HG02970 (cell line): ENCODE measurements at regions not wholly inside any gene's neighbourhood (a gene's known extent, or its start where the extent isn't known, plus 50 kb on each side); places are given as distances from the start of the nearest gene placed in this dataset.

Experiments used
- ATAC-seq: cut with Tn5 transposase; IDR thresholded peaks from one replicate; pipeline ENCODE4 v1.9.1; 2021; ENCODE audit warnings: mild to moderate bottlenecking, moderate library complexity, moderate number of reproducible peaks; ENCODE audit not compliant: unreplicated experiment, low FRiP score

DNA sequence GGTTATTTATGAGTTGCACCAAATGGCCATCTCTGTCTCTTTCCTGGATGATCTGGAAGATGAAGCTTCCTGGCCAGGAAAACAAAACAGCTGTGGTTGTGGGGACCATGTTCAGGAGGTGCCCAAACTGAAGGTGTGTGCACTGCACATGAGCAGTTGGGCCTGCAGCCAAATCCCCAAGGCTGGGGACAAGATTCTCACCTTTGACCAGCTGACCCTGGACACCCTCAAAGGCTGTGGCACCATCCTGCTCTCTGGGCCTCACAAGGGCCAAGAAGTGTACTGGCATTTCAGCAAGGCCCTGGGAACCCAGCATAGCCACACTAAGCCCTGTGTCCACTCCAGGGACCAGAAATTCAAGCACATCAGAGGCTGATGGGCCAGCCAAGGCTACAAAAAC is 84.2 kb downstream of the KCNRG start:
- ATAC-seq, result no peak

DNA sequence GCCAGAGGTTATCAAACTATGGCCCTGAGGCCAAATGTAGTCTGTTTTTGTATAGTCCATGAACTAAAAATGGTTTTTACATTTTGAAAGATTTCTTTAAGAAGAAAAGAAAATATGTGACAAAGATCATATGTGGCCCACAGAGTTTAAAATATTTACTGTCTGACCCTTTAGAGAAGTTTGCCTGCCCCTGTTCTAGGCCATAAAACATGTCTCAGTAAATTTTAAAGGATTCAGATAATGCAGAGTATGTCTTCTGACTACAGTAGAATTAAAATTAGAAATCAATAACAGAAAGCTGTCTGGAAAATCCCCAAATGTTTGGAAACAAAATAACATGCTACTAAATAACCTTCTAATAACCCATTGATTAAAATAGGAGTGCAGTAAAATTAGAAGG is 86.3 kb downstream of the KCNRG start:
- no peak for ATAC-seq

DNA sequence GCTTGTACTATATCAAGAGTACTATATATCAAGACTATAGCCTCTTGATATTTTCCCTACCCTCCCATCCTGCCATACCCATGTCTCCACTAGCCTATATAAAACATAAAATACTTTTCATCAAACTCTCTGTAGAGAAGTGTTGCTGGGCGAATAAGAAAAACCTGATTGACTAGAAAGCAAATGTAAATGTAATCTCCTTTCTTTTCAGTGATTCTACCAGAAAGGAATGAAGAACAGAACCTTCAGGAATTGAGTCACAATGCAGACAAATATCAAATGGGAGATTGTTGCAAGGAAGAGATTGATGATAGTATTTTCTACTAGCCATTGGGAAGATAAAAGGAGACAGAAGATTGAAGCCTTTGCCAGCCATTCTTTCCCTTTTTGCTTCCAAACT is 89.2 kb downstream of the KCNRG start:
- no peak for ATAC-seq

DNA sequence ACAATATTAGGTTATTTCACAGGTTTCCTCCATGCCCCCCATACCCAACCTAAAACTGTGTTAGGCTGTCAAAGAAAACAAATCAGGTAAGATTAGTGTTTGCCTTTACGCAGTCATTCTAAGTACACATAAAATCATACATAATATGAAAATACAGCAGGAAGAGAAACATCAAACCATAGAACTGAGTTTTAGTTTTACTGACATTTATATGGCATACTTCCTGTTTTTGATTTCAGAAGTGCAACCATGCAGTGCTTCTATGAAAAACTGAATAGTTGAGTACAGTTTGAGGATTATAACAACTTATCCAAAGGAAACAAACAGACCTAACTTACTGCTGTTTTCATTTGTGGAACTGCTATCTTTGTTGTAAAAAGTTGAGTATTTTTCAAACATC is 91.3 kb downstream of the KCNRG start:
- ATAC-seq, result no peak

DNA sequence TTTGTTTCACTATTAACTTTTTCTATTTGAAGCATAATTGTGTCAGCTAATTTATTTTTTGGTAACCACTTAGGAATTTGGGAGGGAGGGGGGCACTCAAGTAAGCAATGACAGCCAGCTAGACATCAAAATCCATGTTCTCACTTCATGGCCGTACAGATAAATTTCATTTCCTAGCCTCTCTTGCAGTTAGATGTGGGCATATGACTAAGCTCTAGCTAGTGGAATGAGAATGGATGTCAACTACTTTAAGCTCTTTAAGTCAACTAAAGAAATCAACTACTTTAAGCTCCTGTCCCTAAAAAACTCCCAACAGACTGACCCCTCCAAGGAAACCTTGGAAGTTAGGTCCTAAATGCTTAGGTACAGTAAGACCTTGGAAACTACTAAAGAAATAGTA is 92.0 kb downstream of the KCNRG start:
- no peak for ATAC-seq

DNA sequence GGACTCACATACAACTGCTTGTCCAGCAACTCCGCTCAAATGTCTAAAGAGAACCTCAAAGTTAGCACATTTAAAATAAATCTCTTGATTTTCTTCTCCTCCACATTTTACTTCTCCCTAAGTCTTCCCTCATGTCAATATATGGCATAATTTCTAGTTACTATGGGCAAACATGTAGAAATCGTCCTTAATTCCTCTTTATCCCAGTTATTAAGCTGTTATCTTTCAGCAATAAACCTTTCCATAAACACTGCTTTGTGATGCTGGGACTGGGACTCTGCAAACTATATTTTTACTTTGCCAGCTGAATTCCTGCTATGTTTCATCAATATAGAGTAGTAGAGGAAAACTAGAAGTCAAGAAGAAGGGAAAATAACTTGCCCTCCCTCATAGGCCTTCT is 99.7 kb downstream of the KCNRG start:
- no peak for ATAC-seq

DNA sequence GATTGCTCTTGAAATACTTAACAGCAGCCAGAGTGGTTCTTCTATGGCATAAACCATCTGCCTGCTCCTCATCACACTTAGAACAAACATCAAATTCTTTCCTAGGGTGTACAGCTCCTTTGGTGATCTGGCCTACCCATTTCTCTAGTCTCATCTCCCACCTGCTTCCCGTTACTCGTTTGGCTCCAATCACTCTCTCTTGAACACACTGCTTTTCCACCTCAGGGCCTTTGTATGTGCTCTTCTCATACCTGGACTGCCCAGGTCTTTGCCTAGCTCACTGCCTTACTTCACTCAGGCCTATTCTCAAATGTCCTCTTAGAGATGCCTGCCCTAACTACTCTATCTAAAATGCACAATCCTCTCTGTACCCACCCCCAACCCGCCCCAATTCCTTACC is 100.5 kb downstream of the KCNRG start:
- ATAC-seq, result no peak

DNA sequence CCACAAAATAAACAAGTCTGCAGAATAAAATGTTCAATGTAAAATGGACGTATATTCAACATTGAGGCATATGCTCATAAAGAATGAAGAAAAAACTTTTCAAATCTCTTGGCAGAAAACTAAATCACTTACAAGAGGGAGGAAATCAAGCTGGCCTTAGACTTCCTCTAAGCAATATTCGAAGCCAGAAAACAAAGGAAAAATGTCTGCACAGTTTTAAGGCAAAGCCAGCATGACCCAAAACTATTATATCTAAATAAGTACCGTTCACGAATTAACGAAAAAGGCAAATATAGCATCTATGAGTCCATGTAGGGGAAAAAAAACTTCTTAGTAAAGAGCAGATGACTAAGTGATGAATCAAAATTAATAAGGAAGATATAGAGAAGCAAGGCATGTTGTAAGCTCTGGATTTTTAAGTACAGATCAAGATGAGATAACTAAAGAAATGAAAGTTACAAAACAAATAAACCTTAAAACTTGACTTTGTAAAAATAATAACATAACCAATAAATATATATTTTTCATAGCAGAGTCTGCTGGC is 101.3 kb downstream of the KCNRG start:
- ATAC-seq, result no peak

DNA sequence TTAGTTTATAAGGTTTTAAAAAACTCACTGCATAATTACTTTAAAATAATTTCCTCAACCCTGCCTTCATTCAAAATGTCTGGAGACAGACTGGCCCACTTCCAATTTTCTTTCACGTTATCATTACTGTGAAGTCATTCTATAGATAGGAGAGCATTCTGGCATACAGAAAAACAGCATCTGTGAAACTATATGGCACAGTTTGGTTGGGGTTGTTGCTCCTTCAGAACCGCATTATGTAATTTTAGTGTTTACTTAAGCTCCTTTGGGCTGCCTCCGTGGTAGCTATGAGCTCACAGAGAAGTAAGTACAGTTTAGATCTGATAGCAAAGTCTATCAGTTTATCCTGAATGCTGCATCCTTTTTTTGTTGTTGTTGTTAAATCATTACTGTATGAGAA is 104.3 kb downstream of the KCNRG start:
- ATAC-seq, result no peak

DNA sequence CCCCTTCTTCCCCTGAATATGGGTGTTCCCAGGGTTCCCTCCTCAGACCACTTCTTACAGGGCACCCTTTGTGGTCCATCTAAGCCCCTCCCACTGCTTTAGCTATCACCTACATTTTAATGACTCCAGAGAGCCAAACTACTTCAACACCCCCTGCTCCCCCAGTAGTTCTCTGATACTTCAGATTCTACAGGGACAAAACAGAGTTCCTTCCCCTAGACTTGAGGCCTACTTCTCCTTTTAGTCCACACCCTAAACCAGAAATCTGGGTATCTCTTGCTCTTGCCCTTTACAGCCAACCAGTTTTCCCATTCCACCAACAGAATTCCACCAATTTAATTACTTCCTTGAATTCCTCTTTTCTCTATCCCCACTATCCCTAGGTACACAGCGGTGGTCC is 107.2 kb downstream of the KCNRG start:
- ATAC-seq, result no peak

DNA sequence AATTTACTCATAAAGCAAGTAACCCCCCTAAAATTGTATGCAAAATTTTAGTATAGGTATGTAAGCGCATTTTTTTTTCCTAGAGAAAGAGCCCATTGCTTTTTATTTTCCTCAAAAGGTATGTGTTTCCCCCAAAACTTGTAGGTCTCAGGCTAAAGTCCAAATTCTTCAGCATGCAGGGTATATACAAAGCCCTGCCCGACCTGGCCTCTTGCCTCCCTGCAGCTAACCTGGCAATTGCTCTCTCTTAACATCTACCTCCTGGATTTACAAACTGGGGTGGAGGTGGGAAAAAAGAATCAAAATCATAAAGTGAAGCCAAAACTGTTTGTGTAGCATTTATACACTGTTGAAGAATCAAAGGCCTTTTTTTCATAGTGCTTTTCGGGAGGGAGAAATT is 107.8 kb downstream of the KCNRG start:
- ATAC-seq, result no peak

DNA sequence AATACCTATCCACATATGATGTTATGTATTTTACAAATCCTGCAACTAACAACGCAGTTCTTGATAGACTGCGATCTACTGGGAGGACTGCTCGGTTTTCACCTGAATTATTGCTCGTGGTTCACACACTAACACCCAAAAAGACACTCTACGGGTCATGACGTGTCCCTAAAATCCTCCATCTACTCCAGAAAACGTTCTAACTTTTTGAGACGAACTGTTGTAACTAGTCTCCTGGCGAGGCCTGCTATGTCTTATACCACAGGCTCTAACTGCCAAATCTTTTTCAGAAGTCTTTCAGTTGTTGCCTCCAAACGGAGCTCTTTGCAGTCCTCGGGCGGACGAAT is 108.2 kb downstream of the KCNRG start:
- ATAC-seq, result no peak

DNA sequence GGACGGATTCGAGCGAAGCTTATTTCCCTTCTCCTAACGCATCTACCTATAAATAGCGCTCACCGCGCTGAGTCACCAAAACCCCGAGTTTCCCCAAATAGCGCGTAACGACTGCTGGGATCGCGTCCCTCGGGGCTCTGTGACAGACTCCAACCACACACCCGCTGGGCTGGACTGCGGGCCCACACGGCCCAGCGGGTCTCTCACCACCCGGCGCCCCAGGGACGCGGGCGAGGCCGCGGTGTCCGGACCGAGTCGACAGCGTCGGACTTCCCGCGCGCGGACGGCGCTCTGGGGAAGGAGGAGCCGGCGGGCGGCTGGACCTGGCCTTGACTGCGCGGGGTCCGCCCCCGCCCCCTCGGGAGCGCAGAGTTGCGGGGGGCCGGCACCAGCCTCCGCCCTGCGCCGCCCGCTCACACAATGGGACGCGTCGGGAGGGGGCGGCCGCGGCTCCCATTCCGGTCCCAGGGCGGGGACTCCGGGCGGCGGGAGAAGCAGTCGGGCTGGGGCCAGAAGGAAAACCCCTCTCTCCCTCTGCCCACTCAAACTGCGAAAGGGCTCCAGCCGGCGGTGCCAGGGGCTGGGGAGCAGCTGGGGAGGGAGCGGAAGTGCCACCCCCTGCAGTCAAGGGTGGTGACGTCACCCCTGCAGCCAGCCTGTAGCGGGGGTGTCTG is 108.8 kb downstream of the KCNRG start:
- ATAC-seq, result peak; percentile 55

DNA sequence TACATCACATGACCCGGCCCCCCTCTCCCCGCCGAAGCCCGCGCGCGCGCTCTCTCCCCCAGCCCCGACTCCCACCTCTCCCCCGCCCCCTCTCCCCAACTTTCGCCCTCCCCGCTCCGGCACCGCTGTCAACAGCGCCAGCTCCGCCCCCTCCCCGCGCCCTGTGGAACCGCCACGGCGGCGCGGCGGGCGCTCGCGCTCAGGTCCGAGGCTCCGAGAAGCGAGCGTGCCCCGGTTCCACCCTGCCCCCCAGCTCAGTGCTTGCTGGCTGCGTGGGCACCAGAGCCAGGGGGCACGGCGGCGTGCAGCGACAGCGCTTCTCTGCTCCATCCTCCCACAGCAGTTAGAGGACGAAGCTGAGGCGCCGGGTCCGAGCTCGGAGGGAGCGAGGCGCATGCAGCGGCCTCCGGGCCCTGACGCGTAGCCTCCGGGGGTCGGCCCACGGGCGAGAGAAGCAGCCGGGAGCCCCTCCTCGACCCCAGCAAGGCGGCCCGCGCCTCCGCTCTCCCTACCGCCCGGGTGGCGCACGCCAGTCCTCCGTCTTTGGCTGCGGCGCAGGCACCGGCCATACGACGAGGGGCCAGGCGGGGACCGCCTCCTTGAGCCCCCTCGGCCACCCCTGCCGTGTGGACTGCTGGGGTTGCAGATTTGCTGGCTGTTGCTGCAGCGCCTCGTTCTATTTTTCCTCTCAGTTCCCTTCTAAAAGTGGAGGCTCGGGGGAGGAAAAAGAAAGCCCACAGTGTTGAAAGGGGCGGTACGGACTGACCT is 109.5 kb downstream of the KCNRG start:
- ATAC-seq, result peak; percentile 22

DNA sequence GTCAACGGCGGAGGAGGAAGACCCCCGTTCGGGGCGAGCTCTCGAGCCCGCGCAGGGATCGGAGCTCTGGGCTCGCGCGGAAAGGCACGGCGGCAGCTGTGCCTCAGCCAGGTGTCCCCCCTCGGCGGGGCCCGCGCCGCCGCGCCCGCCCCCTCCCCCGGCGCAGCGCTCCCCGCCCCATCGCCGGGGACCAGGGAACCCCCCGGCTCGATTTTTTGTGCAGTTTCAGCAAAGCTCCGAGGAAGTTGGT is 110.0 kb downstream of the KCNRG start:
- no peak for ATAC-seq

DNA sequence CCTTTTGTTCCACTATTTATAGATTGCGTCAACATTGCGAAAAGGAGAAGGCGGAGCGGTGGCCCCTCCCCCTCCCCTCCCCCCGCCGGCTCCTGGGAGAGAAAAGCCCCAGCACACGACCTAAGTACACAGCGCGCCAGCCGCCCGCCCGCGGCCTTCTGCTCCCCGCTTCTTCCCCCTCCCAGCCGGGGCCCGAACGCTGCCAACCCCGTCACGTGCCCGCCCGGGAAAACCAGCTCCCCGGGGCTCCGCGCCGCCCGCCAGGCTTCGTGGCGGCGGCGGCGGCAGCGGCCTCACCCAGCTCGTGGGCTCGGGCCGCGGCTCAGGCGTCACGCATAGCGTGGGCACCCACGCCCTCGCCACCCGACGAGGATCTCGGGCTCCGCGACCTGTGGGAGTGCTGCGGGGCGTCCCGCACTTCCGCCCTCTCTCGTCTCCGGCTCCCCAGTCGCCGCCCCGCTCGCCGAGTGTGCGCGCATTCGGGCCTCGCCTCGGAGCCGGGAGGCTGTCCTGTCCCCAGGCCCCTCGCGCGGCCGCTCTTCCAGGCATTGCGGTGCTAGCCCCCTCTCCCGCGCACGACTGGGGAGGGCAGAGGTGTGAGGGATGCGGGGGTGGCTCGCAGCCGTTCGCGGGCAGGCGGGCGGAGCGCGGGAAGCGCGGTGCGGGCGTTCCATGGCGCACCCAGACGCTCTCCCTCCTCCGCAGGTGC is 110.5 kb downstream of the KCNRG start:
- no peak for ATAC-seq

DNA sequence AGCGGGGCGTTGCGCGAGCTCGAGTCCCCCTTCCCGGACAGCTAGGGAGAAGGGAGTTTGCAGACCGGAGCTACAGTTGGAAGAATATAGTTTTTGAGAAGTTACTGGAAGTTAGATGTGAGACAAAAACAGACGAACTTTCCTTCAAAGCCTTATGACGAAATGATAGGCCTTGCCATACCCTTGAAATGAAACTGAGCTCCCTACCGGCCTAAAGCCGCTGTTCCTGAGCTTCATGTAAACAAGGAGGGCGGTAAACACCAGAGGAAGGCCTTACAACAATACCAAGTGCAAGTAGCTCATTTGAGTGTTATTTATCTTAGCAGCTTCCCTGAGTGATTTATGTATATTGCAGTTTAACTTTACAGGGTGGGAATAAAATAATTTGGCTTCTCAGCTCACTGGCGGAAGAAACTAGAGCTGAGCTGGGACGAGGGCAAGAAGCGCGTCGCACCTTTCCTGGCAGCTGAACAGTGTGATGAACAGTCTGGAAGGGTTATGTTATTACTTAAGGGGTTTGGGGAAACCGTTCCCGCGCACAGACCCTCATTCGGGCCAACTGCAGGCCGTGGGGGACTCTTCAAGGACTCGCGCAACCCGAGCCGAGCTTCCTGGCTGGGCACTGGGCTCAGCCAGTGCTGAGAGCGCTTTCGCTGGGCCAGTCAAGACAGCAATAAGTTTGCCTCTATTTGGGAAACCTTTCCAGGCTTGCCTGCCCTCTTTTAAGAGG is 111.2 kb downstream of the KCNRG start:
- ATAC-seq, result no peak

DNA sequence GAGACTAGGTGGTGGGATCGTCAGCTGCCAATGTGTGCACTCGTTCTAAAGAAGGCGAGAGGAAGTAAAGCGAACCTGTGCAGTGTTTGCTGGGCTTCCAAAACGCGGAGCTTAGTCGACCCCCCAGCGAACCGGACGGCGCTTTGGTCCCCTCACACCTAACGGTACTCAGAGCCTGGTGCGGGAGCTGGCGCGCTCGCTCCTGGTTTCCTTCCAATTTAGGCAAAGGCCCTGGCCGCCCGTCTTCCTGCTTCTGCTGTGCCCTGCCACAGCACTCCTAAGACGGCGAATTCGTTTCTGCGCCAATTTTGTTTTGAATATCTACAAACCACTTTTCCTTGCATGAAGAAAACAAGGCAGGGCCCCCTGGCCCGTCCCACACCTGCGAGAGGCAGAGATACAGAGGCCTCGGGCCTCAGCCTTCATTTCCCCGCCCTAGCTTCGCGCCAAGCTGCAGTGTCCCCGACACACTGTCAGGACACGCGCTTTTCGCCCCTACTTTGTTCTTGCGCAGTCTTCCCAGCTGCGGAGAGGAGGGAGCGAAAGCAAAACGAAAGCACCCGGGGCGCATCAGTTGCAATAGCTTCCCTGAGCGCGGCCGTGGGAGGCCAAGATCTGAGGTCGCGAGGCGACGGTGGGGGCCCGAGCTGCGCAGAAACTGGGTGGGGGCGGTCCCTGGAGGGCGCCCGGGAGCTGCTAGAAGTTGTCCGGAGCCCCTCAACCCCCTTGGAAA is 111.9 kb downstream of the KCNRG start:
- ATAC-seq, result no peak

DNA sequence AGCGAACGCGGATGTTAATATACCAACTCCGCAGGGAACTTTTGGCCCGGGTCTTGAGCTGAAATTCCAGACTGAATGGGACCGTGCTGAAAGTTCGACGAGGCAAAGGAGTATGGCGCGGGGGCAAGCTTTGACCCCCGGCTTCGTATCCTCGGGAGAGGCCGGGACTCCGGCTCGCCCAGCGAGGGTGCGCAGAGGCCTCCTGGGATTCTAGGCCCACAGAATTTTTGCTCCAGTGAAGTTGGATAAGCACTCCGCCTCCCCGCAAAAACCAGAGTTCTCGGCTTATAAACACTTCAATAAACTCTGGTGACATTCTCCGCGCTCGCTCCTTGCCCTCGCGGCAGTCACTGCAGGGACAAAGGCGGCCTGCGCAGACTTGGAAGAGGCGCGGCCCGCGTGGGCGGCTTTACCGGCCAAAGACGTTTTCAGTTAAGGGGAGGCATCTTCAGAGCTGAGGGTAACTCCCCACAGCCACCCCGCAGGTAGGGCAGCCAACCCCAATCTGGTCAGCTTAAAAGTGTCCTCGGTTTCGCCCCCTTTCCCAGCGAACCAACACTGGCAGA is 112.6 kb downstream of the KCNRG start:
- no peak for ATAC-seq

DNA sequence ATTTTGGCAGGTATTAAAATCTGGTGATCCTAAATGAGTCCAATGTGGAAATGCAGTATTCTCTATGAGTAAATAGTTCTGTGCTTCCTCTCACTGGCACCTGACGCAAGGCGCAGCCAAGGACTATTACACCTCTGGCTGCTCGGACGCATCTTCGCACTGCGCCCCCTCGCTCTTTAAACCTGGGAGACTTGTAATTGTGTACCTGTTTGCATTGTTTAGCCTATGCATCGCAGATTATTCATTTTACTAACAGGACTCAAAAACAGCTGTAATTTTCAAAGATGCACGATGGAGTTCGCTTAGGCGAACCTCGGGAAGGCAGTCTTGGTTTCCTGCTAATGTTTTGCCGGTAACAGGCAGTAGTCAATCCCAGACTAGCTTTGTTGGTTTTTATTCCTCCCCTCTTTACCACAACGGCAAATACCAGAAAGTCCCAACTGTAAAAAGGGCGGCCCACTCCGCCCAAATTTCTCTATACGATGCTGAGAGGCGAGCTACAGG is 113.2 kb downstream of the KCNRG start:
- ATAC-seq, result no peak
